K562 (cell line): ENCODE measurements at regions not wholly inside any gene's neighbourhood (a gene's known extent, or its start where the extent isn't known, plus 50 kb on each side); places are given as distances from the start of the nearest gene placed in this dataset.

Source experiments
- ATAC-seq: fragments of 200-7000 bp; cut with Tn5 transposase; 3 replicates; pipeline ENCODE4 v1.9.1; 2020; ENCODE audit warnings: moderate library complexity
- BruUV-seq: library from RNA; stranded (reverse); fragments of 400-500 nt; replicated peaks from 2 replicates; lab custom pipeline; 2021; lab: Mats Ljungman, UMichigan
- CTCF ChIA-PET: fragments of 300-600 bp; formaldehyde crosslinking; extraction: SDS; loops from one replicate; lab custom pipeline; 2021; ENCODE audit warnings: low intra/inter-chr PET ratio; lab: Yijun Ruan, JAX
- POLR2A ChIA-PET: fragments of 300-600, 350-650 bp; sonication (Branson Sonifier 250); formaldehyde crosslinking; extraction: SDS; loops from one replicate; lab custom pipeline; 2021; ENCODE audit warnings: antibody characterized with exemption, inconsistent platforms; lab: Yijun Ruan, JAX
- DNase-seq, 4 experiments: peaks; one replicate each; pipeline versions ENCODE4 v3.0.0 to v3.0.0-alpha.2; 2011 to 2018; ENCODE audit warnings: low spot score in 3 of 4, mixed read lengths in 3 of 4; ENCODE audit errors: extremely low read depth in 1 of 4
- FAIRE-seq: peaks from 2 replicates; lab custom pipeline; 2011; peaks lifted over from hg19 to GRCh38; lab: Jason Lieb, UNC
- H2AFZ ChIP-seq: 2 replicates; pipeline ENCODE4 v1.6.0; 2011; ENCODE audit warnings: low read depth, low read length, control low read depth, inconsistent platforms
- H3K27ac ChIP-seq: fragments of 200-600 bp; 3 replicates; pipeline ENCODE4 v1.8.0; 2011; ENCODE audit warnings: low read depth, mild to moderate bottlenecking, control low read depth, inconsistent platforms, low read length, moderate library complexity, mixed read lengths; ENCODE audit errors: extremely low read depth
- H3K27me3 ChIP-seq, 2 experiments: fragments of 300-600 bp in 1 of 2; 2 replicates in 1 of 2; 3 replicates in 1 of 2; pipeline versions ENCODE4 v1.6.0 to v1.8.0; 2011; ENCODE audit warnings: inconsistent platforms in 2 of 2, low read length in 2 of 2, mild to moderate bottlenecking in 1 of 2, mixed read lengths in 1 of 2, moderate library complexity in 1 of 2; ENCODE audit not compliant: control insufficient read depth in 2 of 2, insufficient read depth in 2 of 2
- H3K36me3 ChIP-seq: fragments of 300-600 bp; 3 replicates; pipeline ENCODE4 v1.8.0; 2011; ENCODE audit warnings: mild to moderate bottlenecking, low read length, inconsistent platforms; ENCODE audit not compliant: control insufficient read depth, insufficient read depth
- H3K4me1 ChIP-seq, 2 experiments: fragments of 200-600 bp in 1 of 2; replicated peaks in 1 of 2; 2 replicates in 1 of 2; 3 replicates in 1 of 2; pipeline versions ENCODE4 v1.5.1 to v1.8.0; 2011; ENCODE audit warnings: inconsistent platforms in 2 of 2, low read length in 2 of 2, mild to moderate bottlenecking in 1 of 2, mixed read lengths in 1 of 2, moderate library complexity in 1 of 2; ENCODE audit not compliant: control insufficient read depth in 2 of 2, insufficient read depth in 2 of 2
- H3K4me2 ChIP-seq: 2 replicates; pipeline ENCODE4 v1.6.1; 2011; ENCODE audit warnings: low read length, control low read depth, inconsistent platforms, mixed read lengths; ENCODE audit not compliant: insufficient read depth
- H3K4me3 ChIP-seq: fragments of 200-600 bp; sonication (generic), shearing (Covaris generic); 2 replicates; pipeline ENCODE4 v1.5.1; 2016; ENCODE audit warnings: control low read depth, inconsistent platforms
- H3K79me2 ChIP-seq: fragments of 200-600 bp; 3 replicates; pipeline ENCODE4 v1.8.0; 2011; ENCODE audit warnings: low read length, inconsistent platforms; ENCODE audit not compliant: control insufficient read depth, insufficient read depth
- H3K9ac ChIP-seq, 2 experiments: 2 replicates each; pipeline versions ENCODE4 v1.6.0 to v1.6.1; 2011; ENCODE audit warnings: low read depth in 2 of 2, low read length in 2 of 2, control low read depth in 1 of 2, inconsistent platforms in 1 of 2, mild to moderate bottlenecking in 1 of 2, mixed read lengths in 1 of 2; ENCODE audit not compliant: insufficient read depth in 1 of 2
- H3K9me1 ChIP-seq: one replicate; pipeline ENCODE4 v1.6.0; 2011; ENCODE audit warnings: inconsistent platforms, mild to moderate bottlenecking, low read length, moderate library complexity; ENCODE audit not compliant: control insufficient read depth, insufficient read depth
- H3K9me3 ChIP-seq: replicated peaks from 2 replicates; pipeline ENCODE4 v1.5.1; 2011; ENCODE audit warnings: low read depth, low read length, inconsistent platforms; ENCODE audit not compliant: control insufficient read depth, insufficient read depth
- H4K20me1 ChIP-seq: replicated peaks from 2 replicates; pipeline ENCODE4 v1.6.1; 2011; ENCODE audit warnings: low read length, inconsistent platforms, mixed read lengths; ENCODE audit not compliant: control insufficient read depth, insufficient read depth
- CCAR2 ChIP-seq: fragments of 200-400 bp; formaldehyde crosslinking; IDR thresholded peaks from 2 replicates; pipeline ENCODE4 v1.6.1; 2017; ENCODE audit warnings: mild to moderate bottlenecking, low read depth, low read length
- CREB1 ChIP-seq, 2 experiments: sonication (generic) in 1 of 2; formaldehyde crosslinking in 1 of 2; IDR thresholded peaks; 2 replicates each; pipeline versions ENCODE4 v1.6.1 to v1.8.0; 2012 to 2022; ENCODE audit warnings: inconsistent platforms in 1 of 2, mild to moderate bottlenecking in 1 of 2, missing genetic modification reagents in 1 of 2, moderate library complexity in 1 of 2
- NR2C2 ChIP-seq, 2 experiments: fragments of 200-800 bp in 1 of 2; sonication (Bioruptor generic) in 1 of 2; sonication (generic) in 1 of 2; formaldehyde crosslinking in 1 of 2; IDR thresholded peaks; 2 replicates each; pipeline versions ENCODE4 v1.6.1 to v1.8.0; 2016 to 2022; ENCODE audit warnings: mild to moderate bottlenecking in 1 of 2, missing compliant biosample characterization in 1 of 2, missing genetic modification characterization in 1 of 2, missing genetic modification reagents in 1 of 2
- SMAD3 ChIP-seq: fragments of 450-650 bp; formaldehyde crosslinking; conservative IDR thresholded peaks from 2 replicates; pipeline ENCODE4 v1.4.0; 2020; ENCODE audit warnings: mild to moderate bottlenecking
- TSC22D4 ChIP-seq: fragments of 450-650 bp; IDR thresholded peaks from 2 replicates; pipeline ENCODE4 v1.6.1; 2016; ENCODE audit warnings: missing genetic modification characterization, missing biosample characterization, control low read depth
- WGBS: fragments of 100-300 bp; shearing (Covaris generic); methylation state at CpG from one replicate; pipeline ENCODE4 v1.1.6; 2016; ENCODE audit warnings: low coverage, mixed read lengths; ENCODE audit not compliant: insufficient coverage; ENCODE audit errors: missing lambda C conversion rate; 5-methylcytosine and 5-hydroxymethylcytosine counted together
- in situ Hi-C: fragments of 300-500 bp; cut with MboI; formaldehyde crosslinking; loops from 4 replicates; pipeline ENCODE4 v1.15.0; 2018; ENCODE audit warnings: inconsistent platforms, mixed read lengths
- intact Hi-C: fragments of 100-400 bp; cut with micrococcal nuclease; formaldehyde crosslinking; loops from 2 replicates; pipeline ENCODE4 v1.14.2; 2022
- TF ChIP-seq, protein P1 (sequence below): fragments of 450-650 bp; formaldehyde crosslinking; conservative IDR thresholded peaks from 2 replicates; pipeline ENCODE4 v1.4.0; 2022; ENCODE audit warnings: mild to moderate bottlenecking, missing genetic modification characterization
- TF ChIP-seq, protein P2 (sequence below), 2 experiments: fragments of 150-350 bp in 1 of 2; IDR thresholded peaks; 2 replicates each; pipeline ENCODE4 v1.6.1; 2012 to 2016; ENCODE audit warnings: low read depth in 2 of 2, low read length in 2 of 2, mild to moderate bottlenecking in 1 of 2, moderate library complexity in 1 of 2
- TF ChIP-seq, protein P3 (sequence below): fragments of 250-450 bp; sonication (Bioruptor Pico); IDR thresholded peaks from 2 replicates; pipeline ENCODE4 v1.5.0; 2021; ENCODE audit warnings: mild to moderate bottlenecking, moderate library complexity

DNA sequence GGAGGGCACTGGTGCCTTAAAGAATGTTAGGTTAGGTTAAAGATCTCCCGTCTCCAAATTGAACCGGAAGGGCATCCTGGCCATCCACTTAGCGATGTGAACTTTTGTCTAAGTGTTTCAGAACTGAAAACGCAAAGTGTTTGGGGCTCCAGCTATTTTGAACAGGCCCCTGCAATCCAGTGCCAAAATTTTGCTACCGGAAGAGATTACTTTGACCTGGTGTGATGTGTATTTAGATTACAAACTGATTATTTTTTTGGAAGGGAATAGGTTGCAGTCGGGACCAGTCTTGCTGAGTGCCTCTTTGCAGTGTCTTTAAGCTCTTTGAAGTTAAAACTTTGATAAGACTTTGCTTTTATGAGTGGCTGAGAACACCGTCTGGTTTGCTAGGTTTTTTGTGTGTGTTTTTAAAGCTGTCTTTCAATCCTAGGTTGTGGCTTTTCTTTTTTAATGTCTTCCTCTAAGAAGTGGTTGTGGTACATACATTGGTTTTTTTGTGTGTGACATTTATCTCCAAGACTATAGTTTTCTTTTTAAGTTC, 179.6 kb downstream of the OR4M2 start:
- H3K4me3 ChIP-seq, result no peak overlapping the region
- CTCF ChIA-PET, result no interaction called here

More for the DNA sequence above, 179.6 kb downstream of the OR4M2 start:
- in situ Hi-C loops, result no loop called here
- Histone ChIP-seq H3K9me1 (no peaks in the 10 kb centered on the region), H3K36me3 (no peaks in the 10 kb centered on the region), H3K27ac (no peak overlapping the region), H3K9me3 (no peaks in the 10 kb centered on the region), H3K9ac (no peak overlapping the region), H3K4me2 (no peak overlapping the region), H4K20me1 (0 out of 2 replicates have a peak, but pooled peaks cover 2% of the 10 kb centered on the region), H3K79me2 (no peaks in the 10 kb centered on the region), H3K4me1 (peaks cover 0 to 3% of the 10 kb centered on the region in 2 experiments; a peak in 1 of 5 replicates), H2AFZ (no peak overlapping the region), H3K27me3 (peaks cover 5 to 13% of the 10 kb centered on the region in 2 experiments; a peak in 3 of 5 replicates)
- no TSS peak for BruUV-seq
- intact Hi-C loops, result no loop called here
- 2% methylated on average over 7 of the region's 7 CpGs for WGBS
- DNase-seq, result no peak
- no peak for FAIRE-seq
- POLR2A ChIA-PET, result no interaction called here
- TF ChIP-seq CCAR2 (no peak), CREB1 (IDR thresholded peaks at IDR 0.05) (no peak), CREB1 (CRISPR knock-in tag; IDR thresholded peaks at IDR 0.05) (no peak), TSC22D4 (tag) (no peak), NR2C2 (CRISPR knock-in tag; IDR thresholded peaks at IDR 0.05) (no peak), NR2C2 (tag; IDR thresholded peaks at IDR 0.05) (no peak), SMAD3 (CRISPR knock-in tag) (no peak)
- TF ChIP-seq, protein P1, sequence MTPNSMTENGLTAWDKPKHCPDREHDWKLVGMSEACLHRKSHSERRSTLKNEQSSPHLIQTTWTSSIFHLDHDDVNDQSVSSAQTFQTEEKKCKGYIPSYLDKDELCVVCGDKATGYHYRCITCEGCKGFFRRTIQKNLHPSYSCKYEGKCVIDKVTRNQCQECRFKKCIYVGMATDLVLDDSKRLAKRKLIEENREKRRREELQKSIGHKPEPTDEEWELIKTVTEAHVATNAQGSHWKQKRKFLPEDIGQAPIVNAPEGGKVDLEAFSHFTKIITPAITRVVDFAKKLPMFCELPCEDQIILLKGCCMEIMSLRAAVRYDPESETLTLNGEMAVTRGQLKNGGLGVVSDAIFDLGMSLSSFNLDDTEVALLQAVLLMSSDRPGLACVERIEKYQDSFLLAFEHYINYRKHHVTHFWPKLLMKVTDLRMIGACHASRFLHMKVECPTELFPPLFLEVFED (CRISPR knock-in tag), result no peak
- TF ChIP-seq, protein P2, sequence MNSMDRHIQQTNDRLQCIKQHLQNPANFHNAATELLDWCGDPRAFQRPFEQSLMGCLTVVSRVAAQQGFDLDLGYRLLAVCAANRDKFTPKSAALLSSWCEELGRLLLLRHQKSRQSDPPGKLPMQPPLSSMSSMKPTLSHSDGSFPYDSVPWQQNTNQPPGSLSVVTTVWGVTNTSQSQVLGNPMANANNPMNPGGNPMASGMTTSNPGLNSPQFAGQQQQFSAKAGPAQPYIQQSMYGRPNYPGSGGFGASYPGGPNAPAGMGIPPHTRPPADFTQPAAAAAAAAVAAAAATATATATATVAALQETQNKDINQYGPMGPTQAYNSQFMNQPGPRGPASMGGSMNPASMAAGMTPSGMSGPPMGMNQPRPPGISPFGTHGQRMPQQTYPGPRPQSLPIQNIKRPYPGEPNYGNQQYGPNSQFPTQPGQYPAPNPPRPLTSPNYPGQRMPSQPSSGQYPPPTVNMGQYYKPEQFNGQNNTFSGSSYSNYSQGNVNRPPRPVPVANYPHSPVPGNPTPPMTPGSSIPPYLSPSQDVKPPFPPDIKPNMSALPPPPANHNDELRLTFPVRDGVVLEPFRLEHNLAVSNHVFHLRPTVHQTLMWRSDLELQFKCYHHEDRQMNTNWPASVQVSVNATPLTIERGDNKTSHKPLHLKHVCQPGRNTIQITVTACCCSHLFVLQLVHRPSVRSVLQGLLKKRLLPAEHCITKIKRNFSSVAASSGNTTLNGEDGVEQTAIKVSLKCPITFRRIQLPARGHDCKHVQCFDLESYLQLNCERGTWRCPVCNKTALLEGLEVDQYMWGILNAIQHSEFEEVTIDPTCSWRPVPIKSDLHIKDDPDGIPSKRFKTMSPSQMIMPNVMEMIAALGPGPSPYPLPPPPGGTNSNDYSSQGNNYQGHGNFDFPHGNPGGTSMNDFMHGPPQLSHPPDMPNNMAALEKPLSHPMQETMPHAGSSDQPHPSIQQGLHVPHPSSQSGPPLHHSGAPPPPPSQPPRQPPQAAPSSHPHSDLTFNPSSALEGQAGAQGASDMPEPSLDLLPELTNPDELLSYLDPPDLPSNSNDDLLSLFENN (IDR thresholded peaks at IDR 0.05; ENCODE audit: low read depth in 2 of 2, low read length in 2 of 2), result no peak
- TF ChIP-seq, protein P3, sequence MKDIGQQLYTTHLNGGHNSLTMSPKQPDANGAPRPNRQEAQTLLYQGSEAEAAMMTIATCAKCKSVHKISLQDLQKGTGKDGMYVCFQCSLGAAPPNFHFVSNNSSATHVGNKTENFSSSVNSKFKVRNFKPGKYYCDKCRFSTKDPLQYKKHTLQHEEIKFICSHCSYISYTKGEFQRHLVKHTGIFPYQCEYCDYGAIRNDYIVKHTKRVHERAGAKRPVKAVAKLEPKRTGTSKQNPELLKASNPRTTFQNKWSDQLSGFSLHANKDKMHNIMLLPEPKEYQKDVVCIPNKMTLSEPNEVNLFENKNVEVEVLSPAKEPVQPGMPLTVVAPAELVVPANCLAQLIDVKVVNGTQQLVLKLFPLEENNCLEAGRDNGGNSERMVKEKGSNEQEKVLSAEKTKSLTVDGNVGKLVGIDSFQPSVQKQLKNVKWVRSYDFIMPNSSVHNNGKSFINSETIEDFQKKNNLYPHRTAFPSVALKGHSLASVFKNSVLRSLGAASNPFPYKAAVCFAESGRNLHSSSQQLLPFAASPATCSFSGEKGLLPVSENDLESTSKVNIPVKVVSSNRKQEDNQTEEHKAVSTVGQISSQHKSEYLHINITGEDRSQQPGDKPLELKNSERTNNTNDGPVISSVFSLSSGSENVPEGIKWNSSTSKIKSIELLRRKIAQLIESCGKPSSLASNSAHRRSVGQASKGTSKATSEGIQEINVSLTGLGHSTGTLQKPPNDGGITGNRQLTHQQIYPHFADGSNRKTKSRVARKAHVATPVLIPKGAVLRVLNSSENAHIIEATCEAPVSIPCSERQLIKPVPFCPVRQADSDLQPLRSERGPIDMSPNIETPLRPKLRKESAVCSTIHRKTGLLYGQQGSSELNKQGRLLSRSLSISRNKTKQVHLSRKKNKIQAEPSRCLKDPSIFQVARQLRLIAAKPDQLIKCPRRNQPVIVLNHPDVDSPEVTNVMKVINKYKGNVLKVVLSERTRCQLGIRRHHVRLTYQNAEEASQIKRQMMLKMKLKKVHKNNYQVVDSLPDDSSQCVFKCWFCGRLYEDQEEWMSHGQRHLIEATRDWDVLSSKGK (CRISPR knock-in tag), result no peak
- no peak for ATAC-seq
